ENCODE measurements at regions not wholly inside any gene's neighbourhood (a gene's known extent, or its start where the extent isn't known, plus 50 kb on each side); places are given as distances from the start of the nearest gene placed in this dataset.

DNA sequence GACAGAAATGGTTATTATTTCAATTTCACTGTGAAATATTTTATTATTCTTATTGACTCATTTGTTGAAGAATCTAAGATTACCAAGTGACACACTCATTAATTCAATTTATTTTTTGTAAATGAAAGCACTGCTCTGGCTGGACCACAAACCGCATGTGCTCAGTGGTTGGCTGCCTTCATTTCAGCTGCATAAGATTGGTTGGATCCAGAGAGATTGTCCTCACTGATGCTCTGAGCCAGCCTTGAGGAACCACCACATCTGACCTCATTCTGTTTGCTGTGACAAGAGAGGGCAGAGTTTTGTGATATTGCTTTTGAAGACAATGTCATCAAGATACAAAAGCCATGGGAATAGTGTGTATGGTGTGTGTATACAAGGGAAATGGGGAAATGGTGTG lies 192.1 kb downstream of the CYRIA start:
- Histone ChIP-seq H3K4me3 (ENCODE audit: low read depth in 2 of 2, low read length in 1 of 2) (no peak overlapping the region), H3K9me3 (no peaks in the 10 kb centered on the region), H3K27ac (ENCODE audit: low read depth in 2 of 2, low read length in 1 of 2) (no peak overlapping the region), H3K9ac (no peak overlapping the region), H2AFZ (ENCODE audit: low read depth) (no peak overlapping the region), H3F3A (replicated peaks; ENCODE audit: insufficient read depth) (no peaks in the 10 kb centered on the region), H3K36me3 (replicated peaks in 1 of 2; ENCODE audit: control insufficient read depth in 1 of 2, insufficient read depth in 2 of 2, low read length in 1 of 2) (no peaks in the 10 kb centered on the region), H3K79me2 (ENCODE audit: insufficient read depth) (no peaks in the 10 kb centered on the region), H3K4me2 (no peak overlapping the region), H3K4me1 (ENCODE audit: control insufficient read depth in 1 of 2, insufficient read depth in 2 of 2, low read depth in 1 of 2, low read length in 1 of 2) (no peaks in the 10 kb centered on the region), H4K20me1 (ENCODE audit: insufficient read depth) (no peaks in the 10 kb centered on the region), H3K27me3 (ENCODE audit: insufficient read depth) (no peaks in the 10 kb centered on the region), H3K9me2 (no peaks in the 10 kb centered on the region)
- no peak for DNase-seq
- 64% methylated on average over 1 of the region's 1 CpG for WGBS (ENCODE audit: low lambda C conversion rate)
- TF ChIP-seq JUND (IDR thresholded peaks at IDR 0.05) (no peak), CHD2 (IDR thresholded peaks at IDR 0.05; ENCODE audit: low read length, partially characterized antibody) (no peak), SIN3A (IDR thresholded peaks at IDR 0.05; ENCODE audit: borderline replicate concordance, low read depth, low read length) (no peak), EP300 (IDR thresholded peaks at IDR 0.05; ENCODE audit: borderline replicate concordance in 1 of 2, low read depth in 1 of 2, low read length in 1 of 2) (no peak), NFIC (IDR thresholded peaks at IDR 0.05; ENCODE audit: borderline replicate concordance) (no peak), YY1 (IDR thresholded peaks at IDR 0.05; ENCODE audit: low read depth) (no peak), RAD21 (IDR thresholded peaks at IDR 0.05; ENCODE audit: low read length) (no peak), IRF3 (IDR thresholded peaks at IDR 0.05; ENCODE audit: low read depth, low read length) (no peak), PBX3 (IDR thresholded peaks at IDR 0.05) (no peak), TCF12 (IDR thresholded peaks at IDR 0.05) (no peak), MEF2A (IDR thresholded peaks at IDR 0.05; ENCODE audit: borderline replicate concordance, low read depth) (no peak), RXRA (IDR thresholded peaks at IDR 0.05; ENCODE audit: borderline replicate concordance, low read depth) (no peak), TAF1 (IDR thresholded peaks at IDR 0.05; ENCODE audit: borderline replicate concordance, low read depth, low read length) (no peak), EZH2phosphoT487 (IDR thresholded peaks at IDR 0.05; ENCODE audit: borderline replicate concordance, low read depth) (no peak)
- TF ChIP-seq, protein P1, sequence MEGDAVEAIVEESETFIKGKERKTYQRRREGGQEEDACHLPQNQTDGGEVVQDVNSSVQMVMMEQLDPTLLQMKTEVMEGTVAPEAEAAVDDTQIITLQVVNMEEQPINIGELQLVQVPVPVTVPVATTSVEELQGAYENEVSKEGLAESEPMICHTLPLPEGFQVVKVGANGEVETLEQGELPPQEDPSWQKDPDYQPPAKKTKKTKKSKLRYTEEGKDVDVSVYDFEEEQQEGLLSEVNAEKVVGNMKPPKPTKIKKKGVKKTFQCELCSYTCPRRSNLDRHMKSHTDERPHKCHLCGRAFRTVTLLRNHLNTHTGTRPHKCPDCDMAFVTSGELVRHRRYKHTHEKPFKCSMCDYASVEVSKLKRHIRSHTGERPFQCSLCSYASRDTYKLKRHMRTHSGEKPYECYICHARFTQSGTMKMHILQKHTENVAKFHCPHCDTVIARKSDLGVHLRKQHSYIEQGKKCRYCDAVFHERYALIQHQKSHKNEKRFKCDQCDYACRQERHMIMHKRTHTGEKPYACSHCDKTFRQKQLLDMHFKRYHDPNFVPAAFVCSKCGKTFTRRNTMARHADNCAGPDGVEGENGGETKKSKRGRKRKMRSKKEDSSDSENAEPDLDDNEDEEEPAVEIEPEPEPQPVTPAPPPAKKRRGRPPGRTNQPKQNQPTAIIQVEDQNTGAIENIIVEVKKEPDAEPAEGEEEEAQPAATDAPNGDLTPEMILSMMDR (IDR thresholded peaks at IDR 0.05): no peak
- TF ChIP-seq, protein P2, sequence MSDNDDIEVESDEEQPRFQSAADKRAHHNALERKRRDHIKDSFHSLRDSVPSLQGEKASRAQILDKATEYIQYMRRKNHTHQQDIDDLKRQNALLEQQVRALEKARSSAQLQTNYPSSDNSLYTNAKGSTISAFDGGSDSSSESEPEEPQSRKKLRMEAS (IDR thresholded peaks at IDR 0.05; ENCODE audit: low read depth): no peak
- ChIA-PET CTCF (interaction anchor here (1.7 kb wide), 1 partner anchor 14 kb away, joined by 4 read pairs; no protein-coding TSS in a partner anchor), POLR2A (no interaction called here)
